OCI-LY1 (cell line): ENCODE measurements at regions not wholly inside any gene's neighbourhood (a gene's known extent, or its start where the extent isn't known, plus 50 kb on each side); places are given as distances from the start of the nearest gene placed in this dataset.

ENCODE experiments used
- H2AFZ ChIP-seq: fragments of 200-600 bp; sonication (generic), shearing (Covaris generic); 2 replicates; pipeline ENCODE4 v1.6.0; 2014; ENCODE audit warnings: antibody characterized with exemption, mild to moderate bottlenecking, low read length
- H3F3A ChIP-seq: fragments of 200-600 bp; sonication (generic), shearing (Covaris generic); 2 replicates; pipeline ENCODE4 v1.6.0; 2014; ENCODE audit warnings: mild to moderate bottlenecking, antibody characterized with exemption, low read length, moderate library complexity; ENCODE audit not compliant: insufficient read depth
- H3K27ac ChIP-seq: fragments of 200-600 bp; sonication (generic); 2 replicates; pipeline ENCODE4 v1.5.1; 2014; ENCODE audit warnings: low read length, mixed run types, mild to moderate bottlenecking, low read depth; ENCODE audit not compliant: poor library complexity, severe bottlenecking
- H3K27me3 ChIP-seq: fragments of 200-600 bp; sonication (generic); 2 replicates; pipeline ENCODE4 v1.6.0; 2014; ENCODE audit warnings: antibody characterized with exemption, mild to moderate bottlenecking, low read length, moderate library complexity; ENCODE audit not compliant: insufficient read depth
- H3K36me3 ChIP-seq: fragments of 200-600 bp; sonication (generic); 2 replicates; pipeline ENCODE4 v1.6.1; 2014; ENCODE audit warnings: mild to moderate bottlenecking, antibody characterized with exemption, low read length, moderate library complexity, mixed read lengths; ENCODE audit not compliant: insufficient read depth
- H3K4me1 ChIP-seq: fragments of 200-600 bp; sonication (generic); 2 replicates; pipeline ENCODE4 v1.5.1; 2014; ENCODE audit warnings: mild to moderate bottlenecking, low read length, moderate library complexity; ENCODE audit not compliant: insufficient read depth, severe bottlenecking
- H3K4me2 ChIP-seq: fragments of 200-600 bp; sonication (generic), shearing (Covaris generic); 2 replicates; pipeline ENCODE4 v1.6.1; 2014; ENCODE audit warnings: low read length
- H3K4me3 ChIP-seq: fragments of 200-600 bp; sonication (generic); 2 replicates; pipeline ENCODE4 v1.5.1; 2014; ENCODE audit warnings: low read length, low read depth, mild to moderate bottlenecking, mixed read lengths; ENCODE audit not compliant: poor library complexity, severe bottlenecking
- H3K79me2 ChIP-seq: fragments of 200-600 bp; shearing (Covaris generic); 2 replicates; pipeline ENCODE4 v1.6.1; 2016; ENCODE audit warnings: mixed run types, low read length, mixed read lengths; ENCODE audit not compliant: insufficient read depth
- H3K9ac ChIP-seq: fragments of 200-600 bp; sonication (generic), shearing (Covaris generic); 2 replicates; pipeline ENCODE4 v1.6.1; 2014; ENCODE audit warnings: mild to moderate bottlenecking, low read length, mixed read lengths
- H3K9me2 ChIP-seq: fragments of 200-600 bp; sonication (generic), shearing (Covaris generic); 2 replicates; pipeline ENCODE4 v1.6.1; 2014; ENCODE audit warnings: low read depth, mild to moderate bottlenecking, low read length, mixed read lengths
- H3K9me3 ChIP-seq: fragments of 200-600 bp; shearing (Covaris generic); 2 replicates; pipeline ENCODE4 v1.6.1; 2014; ENCODE audit warnings: low read length, mixed read lengths
- H4K20me1 ChIP-seq: fragments of 200-600 bp; sonication (generic), shearing (Covaris generic); 2 replicates; pipeline ENCODE4 v1.6.0; 2016; ENCODE audit warnings: mild to moderate bottlenecking, low read length; ENCODE audit not compliant: insufficient read depth
- CTCF ChIP-seq: fragments of 200-600 bp; sonication (generic), shearing (Covaris generic); IDR thresholded peaks from 2 replicates; pipeline ENCODE4 v1.5.1; 2017; ENCODE audit warnings: mild to moderate bottlenecking, antibody characterized with exemption, low read length, moderate library complexity, mixed read lengths
- EZH2 ChIP-seq: fragments of 200-600 bp; sonication (generic), shearing (Covaris generic); IDR thresholded peaks from 2 replicates; pipeline ENCODE4 v1.8.0; 2017; ENCODE audit warnings: borderline replicate concordance, mixed run types, mild to moderate bottlenecking, antibody characterized with exemption, low read length, moderate library complexity, mixed read lengths

- Histone ChIP-seq H3K9me2 (no peaks in the 10 kb centered on the region), H3K4me2 (no peak overlapping the region), H3K4me1 (no peaks in the 10 kb centered on the region), H3K79me2 (no peaks in the 10 kb centered on the region), H3K36me3 (no peaks in the 10 kb centered on the region), H4K20me1 (no peaks in the 10 kb centered on the region), H3F3A (no peaks in the 10 kb centered on the region), H2AFZ (no peak overlapping the region), H3K9me3 (no peaks in the 10 kb centered on the region), H3K4me3 (no peak overlapping the region), H3K27ac (no peak overlapping the region), H3K9ac (no peak overlapping the region), H3K27me3 (no peaks in the 10 kb centered on the region)
- TF ChIP-seq CTCF (no peak), EZH2 (no peak)
These were observed 74.7 kb upstream of the C3orf80 start for GRCh38 chr3:160150525-160150924.

- Histone ChIP-seq H3K27me3 (no peaks in the 10 kb centered on the region), H3K4me2 (no peak overlapping the region), H3K9me2 (no peaks in the 10 kb centered on the region), H3K27ac (no peak overlapping the region), H3K36me3 (no peaks in the 10 kb centered on the region), H3K4me1 (no peaks in the 10 kb centered on the region), H3K9ac (no peak overlapping the region), H3K4me3 (no peak overlapping the region), H3K79me2 (no peaks in the 10 kb centered on the region), H3K9me3 (no peaks in the 10 kb centered on the region), H4K20me1 (no peaks in the 10 kb centered on the region), H2AFZ (no peak overlapping the region), H3F3A (no peaks in the 10 kb centered on the region)
- TF ChIP-seq EZH2, result no peak
- TF ChIP-seq CTCF, result no peak
These were observed 72.6 kb upstream of the C3orf80 start for GRCh38 chr3:160152638-160153037.

- Histone ChIP-seq H3K4me2 (no peak overlapping the region), H3K27me3 (no peaks in the 10 kb centered on the region), H3K4me3 (no peak overlapping the region), H3K36me3 (no peaks in the 10 kb centered on the region), H3K79me2 (no peaks in the 10 kb centered on the region), H3K9me3 (no peaks in the 10 kb centered on the region), H3K27ac (no peak overlapping the region), H3K9me2 (no peaks in the 10 kb centered on the region), H3F3A (no peaks in the 10 kb centered on the region), H3K9ac (no peak overlapping the region), H4K20me1 (no peaks in the 10 kb centered on the region), H3K4me1 (no peaks in the 10 kb centered on the region), H2AFZ (no peak overlapping the region)
- TF ChIP-seq EZH2 (no peak), CTCF (no peak)
These were observed 71.2 kb upstream of the C3orf80 start for GRCh38 chr3:160154033-160154432.
